GM21786 (cell line): ENCODE measurements at regions not wholly inside any gene's neighbourhood (a gene's known extent, or its start where the extent isn't known, plus 50 kb on each side); places are given as distances from the start of the nearest gene placed in this dataset.

Experiments used
- ATAC-seq: cut with Tn5 transposase; IDR thresholded peaks from one replicate; pipeline ENCODE4 v1.9.1; 2021; ENCODE audit not compliant: unreplicated experiment

- ATAC-seq: no peak
These were observed 180.4 kb upstream of the S1PR3 start for GRCh38 chr9:88810826-88811225.

GRCh38 chr9:88811511-88811910, 179.8 kb upstream of the S1PR3 start:
- ATAC-seq: no peak

- no peak for ATAC-seq
These were observed 178.2 kb upstream of the S1PR3 start for GRCh38 chr9:88812938-88813637.

- no peak for ATAC-seq
These were observed 177.5 kb upstream of the S1PR3 start for GRCh38 chr9:88813638-88814209.

GRCh38 chr9:88814577-88814976, 176.7 kb upstream of the S1PR3 start:
- no peak for ATAC-seq

GRCh38 chr9:88816141-88816540, 175.1 kb upstream of the S1PR3 start:
- no peak for ATAC-seq

- ATAC-seq: no peak
These were observed 174.7 kb upstream of the S1PR3 start for GRCh38 chr9:88816591-88816990.

- no peak for ATAC-seq
These were observed 173.6 kb upstream of the S1PR3 start for GRCh38 chr9:88817628-88818027.

- no peak for ATAC-seq
These were observed 172.6 kb upstream of the S1PR3 start for GRCh38 chr9:88818495-88819201.

- ATAC-seq: no peak
These were observed 171.8 kb upstream of the S1PR3 start for GRCh38 chr9:88819476-88819875.

GRCh38 chr9:88820055-88820454, 171.2 kb upstream of the S1PR3 start:
- no peak for ATAC-seq

- no peak for ATAC-seq
These were observed 170.1 kb upstream of the S1PR3 start for GRCh38 chr9:88821033-88821745.

GRCh38 chr9:88821746-88822106, 169.5 kb upstream of the S1PR3 start:
- ATAC-seq: no peak

GRCh38 chr9:88824711-88825110, 166.6 kb upstream of the S1PR3 start:
- no peak for ATAC-seq

- no peak for ATAC-seq
These were observed 165.1 kb upstream of the S1PR3 start for GRCh38 chr9:88826181-88826580.

- no peak for ATAC-seq
These were observed 164.5 kb upstream of the S1PR3 start for GRCh38 chr9:88826771-88827181.

GRCh38 chr9:88828018-88828417, 163.2 kb upstream of the S1PR3 start:
- ATAC-seq: no peak

- ATAC-seq: no peak
These were observed 162.7 kb upstream of the S1PR3 start for GRCh38 chr9:88828492-88828974.

- peak; percentile 70 for ATAC-seq
These were observed 162.0 kb upstream of the S1PR3 start for GRCh38 chr9:88829276-88829675.

GRCh38 chr9:88831713-88832407, 159.4 kb upstream of the S1PR3 start:
- no peak for ATAC-seq

GRCh38 chr9:88833946-88834345, 157.3 kb upstream of the S1PR3 start:
- no peak for ATAC-seq
